AG08396 (cell line): ENCODE measurements at regions not wholly inside any gene's neighbourhood (a gene's known extent, or its start where the extent isn't known, plus 50 kb on each side); places are given as distances from the start of the nearest gene placed in this dataset.
A peak's percentile ranks its signal among the peaks of the same experiment; 100 is the strongest.
"Not testable (repeated sequence)": the region's sequence is repeated elsewhere in the genome, so short reads cannot be mapped to it uniquely, and the experiment has no call there.

Experiments used
- DNase-seq: peaks from one replicate; pipeline ENCODE4 v3.0.0; 2012; ENCODE audit warnings: low spot score, mixed read lengths

DNA sequence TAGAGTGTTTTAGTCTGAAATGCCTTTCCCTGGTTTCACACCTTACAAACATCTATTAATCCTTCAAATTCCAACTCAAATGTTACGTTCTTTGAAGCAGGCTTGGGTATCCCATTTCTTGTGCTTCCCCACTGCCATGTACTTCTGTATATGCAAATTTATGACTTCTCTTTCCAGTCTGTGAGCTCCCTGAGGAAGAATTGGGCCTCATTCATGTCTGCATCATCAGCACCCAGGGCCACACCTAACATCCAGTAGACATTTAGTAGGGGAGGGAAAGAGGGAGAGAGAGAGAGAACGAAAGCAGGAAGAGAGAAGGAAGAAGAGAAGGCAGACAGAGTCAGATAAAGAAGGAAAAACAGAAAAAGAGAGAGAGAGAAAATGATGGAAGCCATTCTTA is 53.3 kb upstream of the KY start:
- DNase-seq = no peak

GRCh38 chr3:134704556-134704955 is 53.7 kb upstream of the KY start:
- DNase-seq = no peak

- DNase-seq = no peak
Measured at GRCh38 chr3:134707908-134708597, 57.2 kb upstream of the KY start.

GRCh38 chr3:134708671-134709070 is 57.8 kb upstream of the KY start:
- no peak for DNase-seq

DNA sequence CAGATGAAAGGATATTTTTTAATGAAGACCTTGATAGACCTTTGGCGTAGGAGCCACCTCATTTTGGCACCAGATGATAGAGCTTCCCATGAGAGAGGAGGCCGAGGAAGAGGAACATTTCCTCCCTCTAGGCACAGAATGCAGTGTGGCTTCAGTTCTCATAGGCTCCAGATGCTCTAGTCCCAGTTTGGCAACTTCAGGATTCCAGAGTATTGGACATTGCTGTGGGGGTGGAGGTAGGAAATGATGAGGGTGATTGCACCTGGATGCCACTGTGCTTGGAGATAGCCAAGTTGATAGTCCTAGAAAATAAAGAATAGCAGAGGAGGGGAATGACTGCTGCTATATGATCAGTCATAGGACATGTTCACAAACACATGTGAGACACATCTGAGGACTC is 58.3 kb upstream of the KY start:
- DNase-seq = no peak

DNA sequence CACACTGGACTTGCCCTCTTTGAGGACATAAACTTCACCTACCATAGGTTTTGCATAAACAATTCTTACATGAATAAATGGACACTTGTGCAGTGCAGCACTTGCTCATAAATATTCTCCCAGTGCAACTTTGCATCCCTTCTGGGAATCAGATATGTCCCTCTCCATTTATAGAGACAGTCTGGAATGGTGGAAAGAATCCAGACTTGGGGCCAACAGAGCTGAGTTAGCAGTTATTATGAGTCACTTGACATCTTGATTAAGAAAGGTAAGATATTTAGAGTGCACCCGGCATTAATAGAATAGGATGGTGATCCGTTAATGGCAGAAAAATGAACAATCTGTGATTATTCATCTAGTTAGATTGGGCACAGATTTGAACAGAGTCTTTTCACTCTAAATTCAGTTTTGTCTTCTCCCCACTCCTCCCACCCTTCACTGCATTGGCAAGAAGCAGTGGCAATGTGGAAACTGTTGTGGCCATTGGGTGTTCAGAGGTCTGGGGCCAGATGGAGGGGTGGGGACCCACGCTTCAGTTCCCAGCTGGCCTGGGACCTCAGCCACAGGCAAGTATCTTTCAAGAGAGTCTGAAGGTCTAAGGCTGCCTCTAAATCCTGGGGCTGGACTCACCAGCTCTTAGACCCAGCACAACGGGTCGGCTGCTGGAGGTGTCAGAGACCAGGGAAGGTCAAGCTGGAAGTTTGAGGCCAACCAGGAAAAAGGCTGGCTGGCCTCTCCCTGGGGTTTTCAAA is 58.9 kb upstream of the KY start:
- DNase-seq = no peak

- no peak for DNase-seq
Measured at GRCh38 chr3:134710313-134710680, 59.5 kb upstream of the KY start.

- DNase-seq = no peak
Measured at GRCh38 chr3:134711284-134711683, 60.5 kb upstream of the KY start.

DNA sequence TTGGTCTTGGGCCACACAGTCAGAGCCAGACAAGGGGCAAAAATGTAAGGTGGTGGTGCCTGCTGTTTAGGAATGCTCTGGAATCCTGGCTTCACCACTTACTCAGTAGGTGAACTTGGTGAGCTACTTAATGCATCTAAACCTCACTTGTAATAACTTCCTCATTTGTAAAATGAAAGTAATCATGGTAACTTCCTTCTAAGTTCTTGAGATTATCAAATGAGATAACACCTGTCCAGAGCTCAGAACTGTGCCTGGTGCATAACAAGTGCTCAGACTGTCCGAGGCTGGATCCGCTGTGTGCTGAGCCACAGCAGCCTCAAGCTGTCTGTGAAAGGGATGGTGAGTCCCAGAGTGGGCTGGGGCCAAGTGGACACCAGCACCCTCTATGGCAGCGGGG is 62.8 kb upstream of the KY start:
- no peak for DNase-seq

- DNase-seq = peak; percentile 24
Measured at GRCh38 chr3:134718726-134719125, 67.9 kb upstream of the KY start.

DNA sequence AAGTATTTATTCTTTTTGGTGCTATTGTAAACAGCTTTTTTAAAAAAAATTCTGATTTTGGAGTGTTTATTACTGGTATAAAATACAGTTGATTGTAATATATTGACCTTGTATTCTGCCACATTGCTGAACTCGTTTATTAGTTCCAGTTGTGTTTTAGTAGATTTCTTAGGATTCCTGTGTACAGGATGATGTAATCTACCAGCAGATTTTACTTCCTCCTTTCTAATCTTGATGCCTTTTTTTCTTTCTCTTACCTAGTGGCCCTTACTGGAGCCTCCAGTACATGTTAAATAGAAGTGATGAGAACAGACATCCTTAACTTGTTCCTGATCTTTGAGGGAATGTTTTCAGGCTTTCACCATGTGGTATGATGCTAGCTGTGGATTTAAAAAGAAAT is 70.4 kb upstream of the KY start:
- DNase-seq = no peak

DNA sequence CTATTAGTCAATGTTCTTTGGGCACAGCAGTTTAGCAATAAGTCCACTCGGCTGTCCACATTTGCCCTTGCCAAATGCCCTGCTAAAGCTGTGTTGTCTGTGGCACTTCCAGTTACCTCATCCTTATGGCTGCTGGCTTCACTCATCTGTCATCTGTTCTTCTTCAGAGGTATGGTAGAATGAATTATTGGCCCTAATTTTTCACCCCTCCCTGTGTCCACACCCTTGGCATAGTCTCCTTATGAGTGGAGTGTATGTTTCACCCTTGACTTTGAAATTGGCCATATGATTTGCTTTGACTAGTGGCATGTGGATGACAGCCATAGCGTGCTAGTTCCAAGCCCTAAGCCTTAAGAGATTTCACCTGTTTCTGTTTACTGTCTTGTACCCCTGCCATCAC is 72.1 kb upstream of the EPHB1 start:
- DNase-seq = no peak

- DNase-seq = no peak
Measured at GRCh38 chr3:134729649-134730048, 65.4 kb upstream of the EPHB1 start.

GRCh38 chr3:134737516-134737915 is 57.5 kb upstream of the EPHB1 start:
- no peak for DNase-seq

DNA sequence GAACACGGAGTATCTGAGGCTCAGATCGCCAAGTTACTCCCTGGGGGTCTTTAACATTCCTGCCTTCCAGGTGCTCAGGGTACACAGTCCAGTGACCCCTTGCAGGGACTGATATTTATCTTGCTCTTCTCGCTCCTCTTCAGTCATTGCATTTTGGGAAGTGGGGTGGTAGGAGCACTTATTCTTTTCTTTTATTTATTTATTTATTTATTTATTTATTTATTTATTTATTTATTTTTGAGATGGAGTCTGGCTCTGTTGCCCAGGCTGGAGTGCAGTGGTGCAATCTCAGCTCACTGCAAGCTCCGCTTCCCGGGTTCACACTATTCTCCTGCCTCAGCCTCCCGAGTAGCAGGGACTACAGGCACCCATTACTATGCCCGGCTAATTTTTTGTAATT is 55.0 kb upstream of the EPHB1 start:
- not testable (repeated sequence) for DNase-seq

- no peak for DNase-seq
Measured at GRCh38 chr3:134742202-134742601, 52.9 kb upstream of the EPHB1 start.

DNA sequence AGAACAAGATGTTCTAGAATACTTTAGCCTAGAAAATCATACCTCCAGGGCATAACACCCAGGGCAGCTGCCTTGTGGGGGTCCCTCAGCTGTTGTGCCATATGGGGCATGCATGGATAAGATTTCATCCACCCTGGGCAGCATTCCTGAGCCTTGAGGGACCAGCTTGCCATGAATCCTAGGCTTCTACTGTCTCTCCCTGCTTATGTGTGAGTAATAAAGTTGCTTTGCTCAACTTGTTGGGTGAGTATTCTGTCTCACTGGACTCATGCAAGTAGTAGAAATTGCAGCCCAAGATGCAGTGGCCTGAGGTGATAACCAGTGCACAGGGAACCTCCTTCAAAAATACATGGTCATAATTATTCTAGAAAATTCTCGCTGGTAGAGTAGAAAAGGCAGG is 52.1 kb upstream of the EPHB1 start:
- no peak for DNase-seq
